Stimulated activated CD4-positive, alpha-beta T cell treated with anti-CD3 and anti-CD28 coated beads, TNF-alpha, amount 100 ng/mL, for 24 hours (primary cell): ENCODE measurements at regions not wholly inside any gene's neighbourhood (a gene's known extent, or its start where the extent isn't known, plus 50 kb on each side); places are given as distances from the start of the nearest gene placed in this dataset.
"Not testable (repeated sequence)": the region's sequence is repeated elsewhere in the genome, so short reads cannot be mapped to it uniquely, and the experiment has no call there.

Source experiments
- DNase-seq, 3 experiments: peaks; one replicate each; pipeline ENCODE4 v3.0.0-alpha.2; 2020; ENCODE audit warnings: low read depth in 3 of 3

- DNase-seq, result no peak
Observed at GRCh38 chr6:27100921-27101320, 146.6 kb upstream of the PRSS16 start.

- DNase-seq, result no peak
Observed at GRCh38 chr6:27101824-27102223, 145.7 kb upstream of the PRSS16 start.

- no peak for DNase-seq
Observed at GRCh38 chr6:27106382-27106781, 141.1 kb upstream of the PRSS16 start.

GRCh38 chr6:27111743-27112142, 135.8 kb upstream of the PRSS16 start:
- DNase-seq, result no peak

- DNase-seq, result no peak
Observed at GRCh38 chr6:27112974-27113373, 134.5 kb upstream of the PRSS16 start.

- DNase-seq, result no peak
Observed at GRCh38 chr6:27119329-27119728, 128.2 kb upstream of the PRSS16 start.

- DNase-seq, result no peak
Observed at GRCh38 chr6:27119761-27120160, 127.7 kb upstream of the PRSS16 start.

GRCh38 chr6:27121640-27122039, 125.9 kb upstream of the PRSS16 start:
- DNase-seq, result no peak

GRCh38 chr6:27124252-27124657, 123.2 kb upstream of the PRSS16 start:
- no peak for DNase-seq

GRCh38 chr6:27126046-27126814, 121.3 kb upstream of the PRSS16 start:
- DNase-seq, result no peak

- DNase-seq, result peak; percentile 70 to 83 (median 74)
Observed at GRCh38 chr6:27126815-27127537, 120.5 kb upstream of the PRSS16 start.

- DNase-seq, result not testable (repeated sequence)
Observed at GRCh38 chr6:27127874-27128273, 119.6 kb upstream of the PRSS16 start.

- DNase-seq, result no peak
Observed at GRCh38 chr6:27128311-27129094, 119.0 kb upstream of the PRSS16 start.

- no peak for DNase-seq
Observed at GRCh38 chr6:27129095-27129815, 118.2 kb upstream of the PRSS16 start.

- no peak for DNase-seq
Observed at GRCh38 chr6:27129917-27130316, 117.6 kb upstream of the PRSS16 start.

- DNase-seq, result no peak
Observed at GRCh38 chr6:27130668-27131428, 116.7 kb upstream of the PRSS16 start.

- not testable (repeated sequence) for DNase-seq
Observed at GRCh38 chr6:27132282-27132531, 115.3 kb upstream of the PRSS16 start.

GRCh38 chr6:27132532-27133280, 114.8 kb upstream of the PRSS16 start:
- peak; percentile 77 to 85 (median 80) for DNase-seq

- DNase-seq, result peak in 1 of 3 experiments; percentile 71
Observed at GRCh38 chr6:27133281-27134227, 113.9 kb upstream of the PRSS16 start.
